ENCODE measurements at regions not wholly inside any gene's neighbourhood (a gene's known extent, or its start where the extent isn't known, plus 50 kb on each side); places are given as distances from the start of the nearest gene placed in this dataset.

- no peak for DNase-seq
These were observed 170.0 kb downstream of the TTLL2 start for GRCh38 chr6:167494698-167495435.

DNA sequence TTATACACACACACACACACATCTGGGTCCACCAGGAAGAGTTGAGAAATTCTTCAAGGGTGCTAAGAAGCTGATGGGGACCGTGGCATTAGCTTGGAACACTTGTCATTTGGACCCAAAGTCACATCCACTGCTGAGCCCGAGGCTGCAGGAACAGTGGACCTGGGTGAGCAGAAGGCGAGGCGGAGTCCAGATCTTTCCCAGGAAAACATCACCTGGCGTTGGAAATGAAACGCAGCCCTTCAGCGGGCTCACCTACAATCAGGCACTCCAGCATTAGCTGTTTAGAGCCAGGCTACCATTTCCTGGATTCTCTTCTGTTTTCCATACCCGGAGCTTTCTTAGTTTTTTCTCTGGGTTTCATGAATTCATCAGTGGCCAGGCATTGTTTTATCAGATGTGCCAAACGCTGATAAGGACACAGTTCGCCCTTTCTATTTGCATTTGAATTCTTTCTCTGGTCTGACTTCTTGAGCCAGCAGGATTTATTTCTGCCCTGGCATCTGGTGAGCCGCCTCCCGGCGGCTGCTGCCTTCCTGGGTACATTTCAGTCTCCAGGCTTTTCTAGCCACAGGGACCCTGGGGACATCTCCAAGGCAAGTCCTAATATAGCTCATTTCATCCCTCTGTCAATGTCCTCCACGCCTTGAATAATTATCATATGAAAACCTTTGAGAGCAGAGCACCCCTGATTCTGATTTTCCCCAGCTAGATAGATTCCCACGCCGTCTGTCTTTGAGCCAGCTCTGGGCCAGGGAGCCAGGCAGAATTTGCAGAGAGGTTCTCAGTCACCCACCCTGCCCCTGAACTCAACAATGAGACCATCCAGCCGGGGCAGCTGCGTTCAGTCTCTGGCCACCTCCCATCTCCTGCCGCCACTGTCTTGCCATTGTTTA lies 170.9 kb downstream of the TTLL2 start:
- DNase-seq = no peak

GRCh38 chr6:167496707-167497106 lies 171.8 kb downstream of the TTLL2 start:
- no peak for DNase-seq

GRCh38 chr6:167497428-167498056 lies 172.7 kb downstream of the TTLL2 start:
- DNase-seq = no peak

GRCh38 chr6:167499161-167499660 lies 174.3 kb downstream of the TTLL2 start:
- no peak for DNase-seq

- DNase-seq = no peak
These were observed 176.1 kb downstream of the TTLL2 start for GRCh38 chr6:167500961-167501360.

- no peak for DNase-seq
These were observed 177.0 kb downstream of the TTLL2 start for GRCh38 chr6:167501831-167502385.

DNA sequence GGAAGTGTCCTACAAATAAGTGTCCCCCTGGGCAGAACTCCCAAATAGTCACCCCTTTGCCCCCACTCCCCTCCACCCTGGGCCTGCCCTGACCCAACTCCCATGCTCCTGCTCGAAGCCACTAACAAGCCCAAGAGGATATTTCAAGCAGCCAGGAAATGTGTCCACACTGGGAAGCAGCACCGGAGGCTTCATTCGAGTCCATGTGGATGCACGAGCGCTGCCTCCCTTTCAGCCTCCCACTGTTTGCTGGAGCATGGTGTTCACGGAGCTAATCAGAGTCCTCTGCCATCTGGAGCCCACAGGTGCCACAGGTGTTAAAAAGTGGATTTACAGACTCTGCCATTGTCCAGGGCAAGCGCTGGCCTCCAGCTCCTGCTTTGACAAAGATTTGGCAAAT lies 177.6 kb downstream of the TTLL2 start:
- DNase-seq = no peak

DNA sequence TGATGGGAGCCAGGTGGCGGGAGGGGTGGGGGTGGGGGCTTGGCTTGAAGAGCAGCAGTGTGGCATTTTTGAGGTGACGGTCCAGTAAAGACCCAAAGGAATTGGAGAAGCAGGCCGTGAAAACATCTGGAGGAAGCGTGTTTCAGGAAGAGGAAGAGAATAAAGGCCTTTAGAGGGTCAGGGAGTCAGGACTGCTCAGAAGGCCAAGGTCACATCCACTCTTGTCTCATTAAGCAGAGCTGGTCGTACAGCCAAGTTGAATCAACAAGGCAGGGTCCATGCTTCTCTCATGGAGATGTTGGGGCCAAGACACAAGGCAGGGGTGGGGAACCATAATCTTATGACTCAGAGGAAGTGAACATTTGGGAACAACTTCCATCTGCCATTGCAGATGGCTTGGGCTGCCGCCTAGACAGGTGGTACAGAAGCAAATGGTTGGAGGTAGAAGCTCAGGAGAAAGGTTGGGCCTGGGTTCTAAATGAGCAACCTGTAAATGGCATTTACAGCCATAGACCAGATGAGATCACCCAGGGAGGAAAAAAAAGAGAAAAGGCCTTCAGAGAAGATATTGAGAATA lies 179.6 kb downstream of the TTLL2 start:
- DNase-seq = no peak

- no peak for DNase-seq
These were observed 180.3 kb downstream of the TTLL2 start for GRCh38 chr6:167505199-167505598.

DNA sequence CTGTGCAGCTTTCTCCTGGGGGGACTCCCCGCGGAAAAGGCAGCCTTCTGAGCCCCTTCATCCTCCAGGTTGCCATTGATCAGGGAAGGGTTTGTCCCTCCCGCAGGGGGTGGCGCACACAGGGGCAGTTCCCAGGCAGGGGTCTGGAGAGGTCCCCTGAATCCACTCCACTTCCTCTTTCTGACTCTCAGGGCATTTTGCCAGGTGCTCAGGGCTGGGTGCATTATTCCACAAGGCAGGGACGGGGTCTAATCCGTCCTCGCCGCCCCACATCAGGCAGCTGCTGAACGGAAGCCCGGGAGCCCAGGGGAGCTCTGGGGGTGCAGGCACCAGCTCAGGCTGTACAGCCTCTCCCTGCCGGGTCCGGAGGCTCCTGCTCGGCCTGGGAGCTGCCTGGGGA lies 180.9 kb downstream of the TTLL2 start:
- no peak for DNase-seq

GRCh38 chr6:167506443-167507301 lies 181.8 kb downstream of the TTLL2 start:
- DNase-seq = no peak

GRCh38 chr6:167507376-167507945 lies 182.6 kb downstream of the TTLL2 start:
- no peak for DNase-seq

GRCh38 chr6:167508919-167509852 lies 184.3 kb downstream of the TTLL2 start:
- no peak for DNase-seq

DNA sequence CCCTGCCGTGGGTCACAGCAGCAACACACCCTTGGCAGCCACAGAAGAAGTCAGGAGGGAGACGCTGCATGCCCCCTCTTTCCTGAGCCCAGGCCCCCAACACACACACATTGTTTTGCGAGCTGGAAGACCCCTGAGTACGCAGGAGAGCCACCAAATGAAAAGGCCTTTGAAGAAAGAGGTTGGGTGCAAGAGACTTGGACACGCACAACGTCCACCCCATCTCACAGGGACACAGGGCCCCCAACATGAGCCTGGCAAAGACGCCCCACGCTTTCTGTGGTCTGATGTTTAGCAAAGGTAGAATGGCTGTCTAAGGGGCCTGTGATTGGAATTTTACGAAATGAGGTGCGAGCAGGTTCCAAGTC lies 185.0 kb downstream of the TTLL2 start:
- DNase-seq = no peak

DNA sequence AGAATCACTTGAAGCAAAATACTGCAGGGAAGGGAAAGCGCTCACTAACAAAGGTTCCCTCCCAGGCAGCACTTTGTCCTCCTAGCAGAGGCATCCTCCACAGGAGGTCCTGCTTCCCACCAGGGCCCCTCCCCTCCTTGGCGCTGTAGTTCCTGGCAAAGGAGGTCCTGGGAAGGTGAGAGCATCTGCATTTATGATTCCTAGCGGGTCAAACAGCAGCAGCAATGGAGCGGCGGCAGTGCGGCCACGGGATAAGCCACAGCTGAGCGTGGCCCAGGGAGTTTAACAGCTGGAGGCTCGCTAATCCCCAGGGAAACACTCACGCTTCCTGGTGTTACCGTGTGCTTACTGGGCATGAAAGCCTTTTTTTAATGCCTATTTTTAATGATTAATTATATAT lies 185.8 kb downstream of the TTLL2 start:
- no peak for DNase-seq

DNA sequence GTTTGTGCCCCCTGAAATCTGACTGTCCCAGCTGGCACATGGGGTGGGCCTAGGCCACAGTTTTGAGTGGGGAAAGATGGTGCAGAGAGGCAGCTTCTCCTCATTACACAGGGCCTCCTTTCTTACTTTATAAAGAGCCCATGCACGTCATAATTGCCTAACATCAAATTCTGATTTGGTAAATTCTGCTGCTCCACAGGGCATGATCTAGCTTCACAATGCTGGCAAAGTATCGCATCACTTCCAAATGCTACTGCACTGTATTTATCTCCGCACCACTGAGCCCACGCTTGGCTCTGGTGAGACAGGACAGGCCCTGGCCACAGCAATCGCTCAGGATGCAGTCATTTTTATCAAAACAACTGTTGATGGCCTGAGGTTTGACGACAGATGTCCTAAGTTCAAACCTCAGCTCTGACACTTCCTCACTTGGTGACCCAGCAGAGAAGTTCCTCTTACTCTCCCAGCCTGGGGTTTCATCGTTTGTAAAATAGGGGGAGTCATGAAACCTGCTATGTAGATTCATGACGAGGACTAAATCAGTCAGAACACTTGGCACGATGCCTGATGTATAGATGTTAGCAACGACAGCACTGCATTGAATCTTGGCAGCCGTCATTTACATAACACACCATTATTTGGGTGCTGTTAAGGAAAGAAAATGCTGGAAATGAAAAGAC lies 187.9 kb downstream of the TTLL2 start:
- DNase-seq = no peak

- DNase-seq = no peak
These were observed 188.9 kb downstream of the TTLL2 start for GRCh38 chr6:167513778-167514177.

- no peak for DNase-seq
These were observed 189.6 kb downstream of the TTLL2 start for GRCh38 chr6:167514524-167514923.
